Adrenal gland (tissue), 9 donors: ENCODE measurements at regions not wholly inside any gene's neighbourhood (a gene's known extent, or its start where the extent isn't known, plus 50 kb on each side); places are given as distances from the start of the nearest gene placed in this dataset.
"Not testable (repeated sequence)": the region's sequence is repeated elsewhere in the genome, so short reads cannot be mapped to it uniquely, and the experiment has no call there.

Experiments
- DNase-seq, 7 donors: peaks; one replicate each; pipeline ENCODE4 v3.0.0-alpha.2; 2019 to 2020
- H3K27ac ChIP-seq, 5 donors: fragments of 200-600 bp; sonication (generic) in 4 of 5; 1 replicate in 3 of 5; 2 replicates in 2 of 5; pipeline versions ENCODE4 v1.5.1 to v1.8.0; 2016 to 2020; ENCODE audit warnings: mild to moderate bottlenecking in 1 of 5
- H3K27me3 ChIP-seq: fragments of 200-600 bp; 2 replicates; pipeline ENCODE4 v1.8.0; 2021
- H3K36me3 ChIP-seq, 2 donors: fragments of 200-600 bp; replicated peaks in 1 of 2; 1 replicate in 1 of 2; 2 replicates in 1 of 2; pipeline versions ENCODE4 v1.5.1 to v1.8.0; 2018 to 2022
- H3K4me1 ChIP-seq, 2 donors: fragments of 200-600 bp; replicated peaks in 1 of 2; 1 replicate in 1 of 2; 2 replicates in 1 of 2; pipeline versions ENCODE4 v1.5.1 to v1.8.0; 2018 to 2021
- H3K4me3 ChIP-seq, 4 donors: fragments of 200-600 bp; sonication (generic) in 3 of 4; one replicate each; pipeline ENCODE4 v1.5.1; 2016 to 2018
- H3K9me3 ChIP-seq, 3 donors: fragments of 200-600 bp; sonication (generic) in 1 of 3; replicated peaks in 1 of 3; 1 replicate in 2 of 3; 2 replicates in 1 of 3; pipeline versions ENCODE4 v1.5.1 to v1.8.0; 2016 to 2021
- POLR2A ChIP-seq, 2 donors: fragments of 450-650 bp; IDR thresholded peaks; one replicate each; pipeline ENCODE4 v1.6.1; 2017; ENCODE audit warnings: antibody characterized with exemption in 2 of 2, mild to moderate bottlenecking in 2 of 2, moderate library complexity in 1 of 2
- WGBS, 4 donors: extraction: QIAGEN DNeasy Blood & Tissue Kit in 2 of 4; methylation state at CpG; one replicate each; pipeline versions ENCODE4 v1.1.5 to v1.1.7; 2013 to 2017; 5-methylcytosine and 5-hydroxymethylcytosine counted together
- intact Hi-C, 2 donors: fragments of 100-400 bp; cut with DNase I; formaldehyde crosslinking; loops; one replicate each; pipeline versions ENCODE4 v1.14.1 to v1.15.0; 2022 to 2023
- TF ChIP-seq, protein P1 (sequence below), 6 experiments: fragments of 450-650 bp in 4 of 6; fragments of 200-600 bp in 2 of 6; sonication (generic) in 1 of 6; IDR thresholded peaks; 1 replicate in 5 of 6; 2 replicates in 1 of 6; pipeline versions ENCODE4 v1.5.1 to v1.8.0; 2016 to 2021; ENCODE audit warnings: antibody characterized with exemption in 6 of 6, mild to moderate bottlenecking in 2 of 6, moderate library complexity in 1 of 6
- donor health status: healthy with polysubstance abuse.
- donor health status: Bipolar disorder and iron deficiency.
- donor health status: DM: yes; HTN: yes; CAD: no.
- donor health status: DM: no; HTN: no; CAD: no.
- donor health status: DM: no; HTN: no; CAD: no.

DNA sequence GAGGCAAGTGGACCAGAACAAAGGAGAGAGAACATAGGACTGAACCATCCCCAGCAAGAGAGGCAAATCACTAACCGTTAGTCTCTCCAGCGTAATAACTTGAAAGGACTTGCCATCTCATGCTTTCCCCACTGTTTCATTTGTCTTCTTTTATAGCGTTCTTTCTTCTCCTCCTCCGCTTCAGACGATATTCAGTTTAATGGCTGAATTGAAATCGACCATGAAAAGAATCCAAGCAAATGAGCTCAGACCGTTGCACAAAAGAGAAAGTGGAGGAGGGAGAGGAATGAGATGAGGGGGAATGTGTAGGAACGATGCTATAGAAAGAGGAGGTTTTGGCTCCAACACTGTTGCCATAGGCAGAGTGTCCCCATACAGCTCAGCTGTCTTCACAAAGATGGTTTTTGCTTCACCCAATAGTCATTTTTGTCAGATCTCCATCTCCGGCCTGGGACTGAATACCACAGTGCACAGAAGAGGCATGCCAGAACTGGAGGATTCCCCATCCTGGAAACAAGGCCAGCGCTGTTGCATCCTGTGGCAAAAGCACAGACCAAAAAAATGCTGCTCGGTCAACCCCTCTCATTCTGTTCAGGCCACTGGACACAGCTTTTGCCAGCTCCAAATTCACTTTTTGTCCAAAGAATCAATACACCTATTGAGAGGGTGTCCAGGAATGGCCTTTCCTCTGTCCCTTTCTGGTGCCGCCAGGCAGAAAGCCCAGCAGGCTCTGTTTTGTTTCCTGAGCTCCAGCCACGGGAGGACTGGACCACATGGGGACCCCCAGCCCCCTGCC is 176.1 kb downstream of the ID4 start:
- Histone ChIP-seq H3K4me1 (no peaks in the 10 kb centered on the region), H3K9me3 (no peaks in the 10 kb centered on the region), H3K27me3 (no peaks in the 10 kb centered on the region), H3K4me3 (no peak overlapping the region), H3K36me3 (no peaks in the 10 kb centered on the region), H3K27ac (no peak overlapping the region)
- intact Hi-C loops: no loop called here
- DNase-seq: no peak
- 76 to 81% (median 78%) methylated on average over 13 of the region's 13 CpGs for WGBS, 4 donors
- TF ChIP-seq, protein P1, sequence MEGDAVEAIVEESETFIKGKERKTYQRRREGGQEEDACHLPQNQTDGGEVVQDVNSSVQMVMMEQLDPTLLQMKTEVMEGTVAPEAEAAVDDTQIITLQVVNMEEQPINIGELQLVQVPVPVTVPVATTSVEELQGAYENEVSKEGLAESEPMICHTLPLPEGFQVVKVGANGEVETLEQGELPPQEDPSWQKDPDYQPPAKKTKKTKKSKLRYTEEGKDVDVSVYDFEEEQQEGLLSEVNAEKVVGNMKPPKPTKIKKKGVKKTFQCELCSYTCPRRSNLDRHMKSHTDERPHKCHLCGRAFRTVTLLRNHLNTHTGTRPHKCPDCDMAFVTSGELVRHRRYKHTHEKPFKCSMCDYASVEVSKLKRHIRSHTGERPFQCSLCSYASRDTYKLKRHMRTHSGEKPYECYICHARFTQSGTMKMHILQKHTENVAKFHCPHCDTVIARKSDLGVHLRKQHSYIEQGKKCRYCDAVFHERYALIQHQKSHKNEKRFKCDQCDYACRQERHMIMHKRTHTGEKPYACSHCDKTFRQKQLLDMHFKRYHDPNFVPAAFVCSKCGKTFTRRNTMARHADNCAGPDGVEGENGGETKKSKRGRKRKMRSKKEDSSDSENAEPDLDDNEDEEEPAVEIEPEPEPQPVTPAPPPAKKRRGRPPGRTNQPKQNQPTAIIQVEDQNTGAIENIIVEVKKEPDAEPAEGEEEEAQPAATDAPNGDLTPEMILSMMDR (IDR thresholded peaks at IDR 0.05): no peak
- TF ChIP-seq POLR2A (IDR thresholded peaks at IDR 0.05): no peak

DNA sequence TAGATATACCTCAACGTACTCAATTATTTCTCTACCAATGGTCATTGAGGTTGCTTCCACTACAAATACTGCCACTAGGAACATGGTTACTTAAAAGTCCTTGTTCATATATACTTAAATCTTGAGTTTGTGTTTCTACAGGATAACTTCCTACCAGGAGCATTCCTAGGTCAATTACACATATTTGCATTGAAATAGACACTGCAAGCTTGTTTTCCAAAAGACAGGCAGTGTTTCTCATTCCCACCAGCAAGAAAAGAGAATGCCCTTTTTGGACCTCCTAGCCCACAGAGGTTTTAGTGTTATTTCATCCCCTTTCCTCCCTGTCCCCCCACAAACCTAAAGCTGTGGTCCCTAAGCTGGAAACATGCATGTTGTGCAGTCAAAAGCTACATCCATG is 177.3 kb downstream of the ID4 start:
- H3K9me3 ChIP-seq: no peaks in the 10 kb centered on the region
- H3K27ac ChIP-seq: no peak overlapping the region
- no peak for TF ChIP-seq POLR2A (IDR thresholded peaks at IDR 0.05)
- TF ChIP-seq, protein P1 (IDR thresholded peaks at IDR 0.05): no peak
- H3K4me1 ChIP-seq: no peaks in the 10 kb centered on the region
- intact Hi-C loops: no loop called here
- no peak overlapping the region for H3K4me3 ChIP-seq
- 74 to 91% (median 78%) methylated on average over 1 of the region's 1 CpG for WGBS, 4 donors
- DNase-seq: no peak
- H3K27me3 ChIP-seq: no peaks in the 10 kb centered on the region
- H3K36me3 ChIP-seq: no peaks in the 10 kb centered on the region

DNA sequence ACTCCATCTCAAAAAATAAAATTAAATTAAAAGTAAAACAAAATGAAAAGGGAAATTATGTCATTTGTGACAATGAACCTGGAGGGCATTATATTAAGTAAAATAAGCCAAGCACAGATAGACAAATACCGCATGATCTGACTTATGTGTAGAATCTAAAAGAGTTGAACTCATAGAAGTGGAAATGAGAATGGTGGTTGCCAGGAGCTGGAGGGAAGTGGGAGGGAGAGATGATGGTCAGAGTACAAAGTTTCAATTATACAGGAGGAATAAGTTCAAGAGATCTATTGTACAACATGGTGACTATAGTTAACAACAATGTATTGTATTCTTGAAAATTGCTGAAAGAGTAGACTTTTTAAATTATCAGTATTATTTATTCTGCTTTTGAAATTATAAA is 183.4 kb downstream of the ID4 start:
- intact Hi-C loops: no loop called here
- Histone ChIP-seq H3K27ac (no peak overlapping the region), H3K27me3 (no peaks in the 10 kb centered on the region), H3K9me3 (no peaks in the 10 kb centered on the region), H3K4me3 (no peak overlapping the region), H3K4me1 (no peaks in the 10 kb centered on the region), H3K36me3 (no peaks in the 10 kb centered on the region)
- DNase-seq: no peak
- no peak for TF ChIP-seq POLR2A (IDR thresholded peaks at IDR 0.05)
- WGBS, 4 donors: 82 to 88% (median 86%) methylated on average over 1 of the region's 1 CpG

DNA sequence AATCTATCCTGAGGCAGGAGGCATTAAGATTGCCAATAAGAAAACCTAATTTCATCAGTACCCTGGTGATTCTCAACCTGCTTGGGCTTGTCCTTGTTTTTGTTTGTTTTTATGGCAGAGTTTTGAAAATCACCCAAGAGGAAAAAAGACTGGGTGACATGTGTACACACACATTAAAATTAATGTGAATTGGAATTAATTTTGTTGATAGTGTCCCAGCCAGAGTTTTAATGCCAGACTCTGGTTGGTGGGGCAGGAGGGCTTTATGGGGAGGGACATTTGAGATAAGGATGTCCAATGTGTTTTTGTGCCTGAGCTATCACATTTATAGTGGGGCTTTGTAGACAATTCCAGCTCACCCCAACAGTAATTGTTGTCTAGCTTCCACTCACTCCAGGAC is 184.6 kb downstream of the ID4 start:
- no peak for TF ChIP-seq POLR2A (IDR thresholded peaks at IDR 0.05)
- TF ChIP-seq, protein P1 (IDR thresholded peaks at IDR 0.05): no peak
- Histone ChIP-seq H3K27me3 (no peaks in the 10 kb centered on the region), H3K27ac (no peak overlapping the region), H3K4me1 (no peaks in the 10 kb centered on the region), H3K4me3 (no peak overlapping the region), H3K36me3 (no peaks in the 10 kb centered on the region), H3K9me3 (no peaks in the 10 kb centered on the region)
- intact Hi-C loops: no loop called here
- no peak for DNase-seq

DNA sequence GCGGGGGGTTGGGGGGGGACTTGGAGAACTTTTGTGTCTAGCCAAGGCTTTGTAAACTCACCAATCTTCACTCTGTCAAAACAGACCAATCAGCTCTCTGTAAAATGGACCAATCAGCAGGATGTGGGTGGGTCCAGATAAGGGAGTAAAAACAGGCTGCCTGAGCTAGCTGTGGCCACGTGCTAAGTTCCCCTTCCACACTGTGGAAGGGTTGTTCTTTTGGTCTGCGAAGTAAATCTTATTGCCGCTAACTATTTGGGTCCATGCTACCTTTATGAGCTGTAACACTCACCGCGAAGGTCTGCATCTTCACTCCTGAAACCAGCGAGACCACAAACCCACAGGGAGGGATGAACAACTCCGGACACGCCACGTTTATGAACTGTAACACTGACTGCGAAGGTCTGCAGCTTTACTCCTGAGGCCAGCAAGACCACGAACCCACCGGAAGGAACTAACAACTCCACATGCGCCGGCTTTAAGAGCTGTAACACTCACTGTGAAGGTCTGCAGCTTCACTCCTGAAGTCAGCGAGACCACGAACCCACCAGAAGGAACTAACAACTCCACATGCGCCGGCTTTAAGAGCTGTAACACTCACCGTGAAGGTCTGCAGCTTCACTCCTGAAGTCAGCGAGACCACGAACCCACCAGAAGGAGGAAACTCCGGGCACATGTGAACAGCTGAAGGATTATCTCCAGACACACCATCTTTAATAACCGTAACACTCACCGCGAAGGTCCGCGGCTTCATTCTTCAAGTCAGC is 186.6 kb downstream of the ID4 start:
- H3K9me3 ChIP-seq, H3K27ac ChIP-seq, H3K27me3 ChIP-seq, intact Hi-C loops, H3K4me3 ChIP-seq, DNase-seq, H3K4me1 ChIP-seq, H3K36me3 ChIP-seq: not testable (repeated sequence)
- WGBS, 4 donors: 65 to 77% (median 72%) methylated on average over 22 to 28 of the region's 28 CpGs
